ENCODE measurements at regions not wholly inside any gene's neighbourhood (a gene's known extent, or its start where the extent isn't known, plus 50 kb on each side); places are given as distances from the start of the nearest gene placed in this dataset.

GRCh38 chr17:70875729-70876310 lies 706.5 kb downstream of the KCNJ2 start:
- no peak for DNase-seq
- no peak for ATAC-seq
- H3K4me3 ChIP-seq, result no peak overlapping the region
- peaks cover 0 to 17% (median 6%) of the 10 kb centered on the region in 4 donors for H3K4me1 ChIP-seq
- no peaks in the 10 kb centered on the region for H3K9me3 ChIP-seq
- TF ChIP-seq POLR2A (IDR thresholded peaks at IDR 0.05) (no peak), CTCF (IDR thresholded peaks at IDR 0.05) (no peak)
- H3K27me3 ChIP-seq, result no peaks in the 10 kb centered on the region
- intact Hi-C loops (cut with DNase I), result no loop called here
- WGBS (ENCODE audit: insufficient coverage, low coverage, low lambda C conversion rate, missing lambda C conversion rate), result 61% methylated on average over 2 of the region's 2 CpGs
- no peaks in the 10 kb centered on the region for H3K36me3 ChIP-seq
- no peak overlapping the region for H3K27ac ChIP-seq

- 73% methylated on average over 2 of the region's 2 CpGs for WGBS (ENCODE audit: insufficient coverage, low coverage, low lambda C conversion rate, missing lambda C conversion rate)
- no peaks in the 10 kb centered on the region for H3K27me3 ChIP-seq
- H3K36me3 ChIP-seq, result no peaks in the 10 kb centered on the region
- H3K9me3 ChIP-seq, result no peaks in the 10 kb centered on the region
- no peak for ATAC-seq
- intact Hi-C loops (cut with DNase I), result no loop called here
- no peaks in the 10 kb centered on the region for H3K4me1 ChIP-seq
- no peak overlapping the region for H3K27ac ChIP-seq
- no peak for DNase-seq
- TF ChIP-seq CTCF (IDR thresholded peaks at IDR 0.05) (no peak), POLR2A (IDR thresholded peaks at IDR 0.05) (no peak)
- H3K4me3 ChIP-seq, result no peak overlapping the region
These were observed 709.5 kb downstream of the KCNJ2 start for GRCh38 chr17:70878879-70879278.

- intact Hi-C loops (cut with DNase I), result no loop called here
- TF ChIP-seq POLR2A (IDR thresholded peaks at IDR 0.05) (no peak), CTCF (IDR thresholded peaks at IDR 0.05) (no peak)
- no peak for ATAC-seq
- Histone ChIP-seq H3K9me3 (no peaks in the 10 kb centered on the region), H3K4me1 (no peaks in the 10 kb centered on the region), H3K36me3 (no peaks in the 10 kb centered on the region), H3K4me3 (no peak overlapping the region), H3K27me3 (no peaks in the 10 kb centered on the region), H3K27ac (no peak overlapping the region)
- no peak for DNase-seq
- WGBS (ENCODE audit: insufficient coverage, low coverage, low lambda C conversion rate, missing lambda C conversion rate), result 84% methylated on average over 3 of the region's 3 CpGs
These were observed 710.1 kb downstream of the KCNJ2 start for GRCh38 chr17:70879401-70879800.

GRCh38 chr17:70881093-70881492 lies 711.8 kb downstream of the KCNJ2 start:
- ATAC-seq, result no peak
- H3K27me3 ChIP-seq, result no peaks in the 10 kb centered on the region
- no peak overlapping the region for H3K27ac ChIP-seq
- DNase-seq, result no peak
- H3K4me3 ChIP-seq, result no peak overlapping the region
- intact Hi-C loops (cut with DNase I), result no loop called here
- no peak for TF ChIP-seq POLR2A (IDR thresholded peaks at IDR 0.05)
- TF ChIP-seq CTCF (IDR thresholded peaks at IDR 0.05), result no peak
- no peaks in the 10 kb centered on the region for H3K36me3 ChIP-seq
- no peaks in the 10 kb centered on the region for H3K9me3 ChIP-seq
- H3K4me1 ChIP-seq, result no peaks in the 10 kb centered on the region
- WGBS (ENCODE audit: insufficient coverage, low coverage, low lambda C conversion rate, missing lambda C conversion rate), result 13% methylated on average over 1 of the region's 1 CpG

GRCh38 chr17:70882504-70882903 lies 713.2 kb downstream of the KCNJ2 start:
- ATAC-seq, result no peak
- H3K27me3 ChIP-seq, result no peaks in the 10 kb centered on the region
- no peak overlapping the region for H3K4me3 ChIP-seq
- intact Hi-C loops (cut with DNase I), result no loop called here
- no peak overlapping the region for H3K27ac ChIP-seq
- H3K36me3 ChIP-seq, result no peaks in the 10 kb centered on the region
- H3K4me1 ChIP-seq, result no peaks in the 10 kb centered on the region
- no peak for TF ChIP-seq CTCF (IDR thresholded peaks at IDR 0.05)
- no peak for TF ChIP-seq POLR2A (IDR thresholded peaks at IDR 0.05)
- H3K9me3 ChIP-seq, result no peaks in the 10 kb centered on the region
- 80% methylated on average over 6 of the region's 6 CpGs for WGBS (ENCODE audit: insufficient coverage, low coverage, low lambda C conversion rate, missing lambda C conversion rate)
- DNase-seq, result no peak
